OCI-LY7 (cell line): ENCODE measurements at regions not wholly inside any gene's neighbourhood (a gene's known extent, or its start where the extent isn't known, plus 50 kb on each side); places are given as distances from the start of the nearest gene placed in this dataset.

ENCODE experiments used
- CTCF ChIP-seq: fragments of 200-600 bp; sonication (generic); conservative IDR thresholded peaks from 2 replicates; pipeline ENCODE4 v1.5.1; 2014; ENCODE audit warnings: mild to moderate bottlenecking, antibody characterized with exemption, low read length, moderate library complexity, mixed read lengths
- EZH2phosphoT487 ChIP-seq: fragments of 200-600 bp; sonication (generic); IDR thresholded peaks from 2 replicates; pipeline ENCODE4 v1.6.1; 2018; ENCODE audit warnings: low read depth, borderline replicate concordance, mild to moderate bottlenecking, mixed run types, antibody characterized with exemption, low read length, moderate library complexity, mixed read lengths

- TF ChIP-seq CTCF (no peak), EZH2phosphoT487 (no peak)
Observed at GRCh38 chr1:29651684-29652665, 415.7 kb downstream of the PTPRU start.
